Smooth muscle cell (in vitro differentiated cells): ENCODE measurements at regions not wholly inside any gene's neighbourhood (a gene's known extent, or its start where the extent isn't known, plus 50 kb on each side); places are given as distances from the start of the nearest gene placed in this dataset.

Source experiments
- DNase-seq: peaks from one replicate; lab custom pipeline; 2025; ENCODE audit not compliant: unreplicated experiment; lab: John Stamatoyannopoulos, UW
- H2AFZ ChIP-seq: fragments of 200-600 bp; sonication (generic); 2 replicates; pipeline ENCODE4 v1.6.0; 2016; ENCODE audit warnings: antibody characterized with exemption, low read depth, mild to moderate bottlenecking
- H3F3A ChIP-seq: fragments of 200-600 bp; sonication (generic); 2 replicates; pipeline ENCODE4 v1.6.0; 2017; ENCODE audit warnings: antibody characterized with exemption, low read depth
- H3K27ac ChIP-seq: fragments of 200-600 bp; sonication (generic); 2 replicates; pipeline ENCODE4 v1.5.1; 2016; ENCODE audit warnings: low read depth, mild to moderate bottlenecking
- H3K27me3 ChIP-seq: fragments of 200-600 bp; sonication (generic); 2 replicates; pipeline ENCODE4 v1.6.1; 2016; ENCODE audit warnings: low read depth, mild to moderate bottlenecking
- H3K36me3 ChIP-seq: fragments of 200-600 bp; sonication (generic); 2 replicates; pipeline ENCODE4 v1.5.1; 2016; ENCODE audit warnings: low read depth
- H3K4me1 ChIP-seq: fragments of 200-600 bp; sonication (generic); 2 replicates; pipeline ENCODE4 v1.5.1; 2016; ENCODE audit warnings: low read depth
- H3K4me2 ChIP-seq: fragments of 200-600 bp; sonication (generic); 2 replicates; pipeline ENCODE4 v1.6.0; 2016; ENCODE audit warnings: mild to moderate bottlenecking
- H3K4me3 ChIP-seq: fragments of 200-600 bp; sonication (generic); 2 replicates; pipeline ENCODE4 v1.5.1; 2016; ENCODE audit warnings: mild to moderate bottlenecking
- H3K79me2 ChIP-seq: fragments of 200-600 bp; sonication (generic); 2 replicates; pipeline ENCODE4 v1.6.0; 2016; ENCODE audit warnings: low read depth, mild to moderate bottlenecking
- H3K9ac ChIP-seq: fragments of 200-600 bp; sonication (generic); 2 replicates; pipeline ENCODE4 v1.6.0; 2016; ENCODE audit warnings: low read depth
- H3K9me3 ChIP-seq: fragments of 200-600 bp; sonication (generic); replicated peaks from 2 replicates; pipeline ENCODE4 v1.5.1; 2016; ENCODE audit warnings: low read depth
- H4K20me1 ChIP-seq: fragments of 200-600 bp; sonication (generic); 2 replicates; pipeline ENCODE4 v1.6.0; 2016; ENCODE audit warnings: low read depth
- CTCF ChIP-seq: fragments of 200-600 bp; sonication (generic); IDR thresholded peaks from 2 replicates; pipeline ENCODE4 v1.5.1; 2017; ENCODE audit warnings: borderline replicate concordance, mild to moderate bottlenecking, antibody characterized with exemption; ENCODE audit not compliant: insufficient read depth, poor library complexity, severe bottlenecking
- WGBS: methylation state at CpG from one replicate; pipeline ENCODE4 v1.1.7; 2016; ENCODE audit warnings: low lambda C conversion rate; 5-methylcytosine and 5-hydroxymethylcytosine counted together

- Histone ChIP-seq H3K4me2 (no peak overlapping the region), H3K79me2 (no peaks in the 10 kb centered on the region), H3K27me3 (no peaks in the 10 kb centered on the region), H3K4me1 (peaks cover 4% of the 10 kb centered on the region), H3K9ac (no peak overlapping the region), H3K4me3 (no peak overlapping the region), H2AFZ (no peak overlapping the region), H3K36me3 (no peaks in the 10 kb centered on the region), H3K27ac (no peak overlapping the region), H4K20me1 (no peaks in the 10 kb centered on the region), H3F3A (no peaks in the 10 kb centered on the region), H3K9me3 (no peaks in the 10 kb centered on the region)
- DNase-seq = no peak
- no peak for TF ChIP-seq CTCF
- WGBS = 89% methylated on average over 9 of the region's 9 CpGs
Measured at GRCh38 chr10:7483848-7484247, 73.0 kb upstream of the SFMBT2 start.

- Histone ChIP-seq H3K4me3 (no peak overlapping the region), H3K4me1 (no peaks in the 10 kb centered on the region), H3K27ac (no peak overlapping the region), H3K27me3 (no peaks in the 10 kb centered on the region), H3K4me2 (no peak overlapping the region), H3F3A (no peaks in the 10 kb centered on the region), H3K9me3 (no peaks in the 10 kb centered on the region), H3K79me2 (no peaks in the 10 kb centered on the region), H3K9ac (no peak overlapping the region), H3K36me3 (no peaks in the 10 kb centered on the region), H2AFZ (no peak overlapping the region), H4K20me1 (no peaks in the 10 kb centered on the region)
- 99% methylated on average over 8 of the region's 8 CpGs for WGBS
- DNase-seq = no peak
- TF ChIP-seq CTCF = no peak
Measured at GRCh38 chr10:7482992-7483391, 72.2 kb upstream of the SFMBT2 start.

- H3K9ac ChIP-seq = no peak overlapping the region
- no peak overlapping the region for H3K4me2 ChIP-seq
- H3K4me3 ChIP-seq = no peak overlapping the region
- H3K27me3 ChIP-seq = no peaks in the 10 kb centered on the region
- H4K20me1 ChIP-seq = no peaks in the 10 kb centered on the region
- no peak overlapping the region for H2AFZ ChIP-seq
- H3F3A ChIP-seq = no peaks in the 10 kb centered on the region
- no peak overlapping the region for H3K27ac ChIP-seq
- no peaks in the 10 kb centered on the region for H3K9me3 ChIP-seq
- TF ChIP-seq CTCF = no peak
- no peaks in the 10 kb centered on the region for H3K4me1 ChIP-seq
- DNase-seq = no peak
- H3K36me3 ChIP-seq = no peaks in the 10 kb centered on the region
- H3K79me2 ChIP-seq = no peaks in the 10 kb centered on the region
- WGBS = 89% methylated on average over 5 of the region's 5 CpGs
Measured at GRCh38 chr10:7481368-7481765, 70.5 kb upstream of the SFMBT2 start.

GRCh38 chr10:7480742-7481367, 70.0 kb upstream of the SFMBT2 start:
- H3K79me2 ChIP-seq = no peaks in the 10 kb centered on the region
- H3K27me3 ChIP-seq = no peaks in the 10 kb centered on the region
- H3K4me2 ChIP-seq = no peak overlapping the region
- no peaks in the 10 kb centered on the region for H3K36me3 ChIP-seq
- no peak for TF ChIP-seq CTCF
- no peak overlapping the region for H3K27ac ChIP-seq
- no peak overlapping the region for H3K9ac ChIP-seq
- no peaks in the 10 kb centered on the region for H4K20me1 ChIP-seq
- no peak overlapping the region for H2AFZ ChIP-seq
- no peak overlapping the region for H3K4me3 ChIP-seq
- H3K4me1 ChIP-seq = peaks cover 2% of the 10 kb centered on the region
- H3F3A ChIP-seq = no peaks in the 10 kb centered on the region
- H3K9me3 ChIP-seq = no peaks in the 10 kb centered on the region
- 87% methylated on average over 8 of the region's 8 CpGs for WGBS
- DNase-seq = no peak
